ENCODE measurements at regions not wholly inside any gene's neighbourhood (a gene's known extent, or its start where the extent isn't known, plus 50 kb on each side); places are given as distances from the start of the nearest gene placed in this dataset.

DNA sequence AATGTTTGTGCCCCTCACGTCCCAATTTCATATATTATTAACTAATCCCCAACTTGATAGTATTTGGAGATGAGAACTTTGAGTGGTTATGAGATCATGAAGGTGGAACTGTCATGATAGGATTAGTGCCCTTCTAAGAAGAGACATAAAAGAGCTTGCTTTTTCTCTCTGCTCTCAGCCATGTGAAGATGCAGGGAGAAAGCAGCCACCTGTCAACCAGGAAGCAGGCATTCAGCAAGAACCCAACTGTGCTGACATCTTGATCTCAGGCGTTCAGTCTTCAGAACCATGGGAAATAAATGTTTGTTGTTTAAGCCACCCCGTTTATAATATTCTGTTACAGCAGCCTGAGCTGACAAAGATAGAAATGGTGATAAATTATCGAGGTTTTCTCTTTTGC lies 278.7 kb upstream of the KCNMB2 start:
- no peak for ATAC-seq (ENCODE audit: poor library complexity)
- no peak for DNase-seq
- TF ChIP-seq, protein P1, sequence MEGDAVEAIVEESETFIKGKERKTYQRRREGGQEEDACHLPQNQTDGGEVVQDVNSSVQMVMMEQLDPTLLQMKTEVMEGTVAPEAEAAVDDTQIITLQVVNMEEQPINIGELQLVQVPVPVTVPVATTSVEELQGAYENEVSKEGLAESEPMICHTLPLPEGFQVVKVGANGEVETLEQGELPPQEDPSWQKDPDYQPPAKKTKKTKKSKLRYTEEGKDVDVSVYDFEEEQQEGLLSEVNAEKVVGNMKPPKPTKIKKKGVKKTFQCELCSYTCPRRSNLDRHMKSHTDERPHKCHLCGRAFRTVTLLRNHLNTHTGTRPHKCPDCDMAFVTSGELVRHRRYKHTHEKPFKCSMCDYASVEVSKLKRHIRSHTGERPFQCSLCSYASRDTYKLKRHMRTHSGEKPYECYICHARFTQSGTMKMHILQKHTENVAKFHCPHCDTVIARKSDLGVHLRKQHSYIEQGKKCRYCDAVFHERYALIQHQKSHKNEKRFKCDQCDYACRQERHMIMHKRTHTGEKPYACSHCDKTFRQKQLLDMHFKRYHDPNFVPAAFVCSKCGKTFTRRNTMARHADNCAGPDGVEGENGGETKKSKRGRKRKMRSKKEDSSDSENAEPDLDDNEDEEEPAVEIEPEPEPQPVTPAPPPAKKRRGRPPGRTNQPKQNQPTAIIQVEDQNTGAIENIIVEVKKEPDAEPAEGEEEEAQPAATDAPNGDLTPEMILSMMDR (IDR thresholded peaks at IDR 0.05) = no peak
- H3K4me3 Mint-ChIP-seq = no peak overlapping the region
- CTCF ChIA-PET = no interaction called here
- H3K4me3 ChIP-seq (ENCODE audit: low read length) = no peak overlapping the region
- no peaks in the 10 kb centered on the region for H3K27me3 ChIP-seq (ENCODE audit: control insufficient read depth in 1 of 2, insufficient read depth in 2 of 2, low read length in 2 of 2)
- H3K9me3 ChIP-seq (ENCODE audit: control insufficient read depth in 1 of 2, insufficient read depth in 1 of 2, low read length in 2 of 2) = no peaks in the 10 kb centered on the region
- no peaks in the 10 kb centered on the region for H3K36me3 ChIP-seq (ENCODE audit: insufficient read depth, low read length)
- H3K9me3 Mint-ChIP-seq = no peaks in the 10 kb centered on the region
- POLR2A ChIA-PET = no interaction called here
- intact Hi-C loops (cut with DNase I, micrococcal nuclease) = no loop called here
- H3K27me3 Mint-ChIP-seq = no peaks in the 10 kb centered on the region
- H3K27ac Mint-ChIP-seq = no peak overlapping the region
- no peaks in the 10 kb centered on the region for H3K4me1 Mint-ChIP-seq (ENCODE audit: low read depth)
- no peaks in the 10 kb centered on the region for H3K4me1 ChIP-seq (ENCODE audit: insufficient read depth, low read length)
- H3K27ac ChIP-seq (ENCODE audit: low read depth in 1 of 2, low read length in 2 of 2) = no peak overlapping the region
- no peaks in the 10 kb centered on the region for H3K36me3 Mint-ChIP-seq (ENCODE audit: low read depth)

DNA sequence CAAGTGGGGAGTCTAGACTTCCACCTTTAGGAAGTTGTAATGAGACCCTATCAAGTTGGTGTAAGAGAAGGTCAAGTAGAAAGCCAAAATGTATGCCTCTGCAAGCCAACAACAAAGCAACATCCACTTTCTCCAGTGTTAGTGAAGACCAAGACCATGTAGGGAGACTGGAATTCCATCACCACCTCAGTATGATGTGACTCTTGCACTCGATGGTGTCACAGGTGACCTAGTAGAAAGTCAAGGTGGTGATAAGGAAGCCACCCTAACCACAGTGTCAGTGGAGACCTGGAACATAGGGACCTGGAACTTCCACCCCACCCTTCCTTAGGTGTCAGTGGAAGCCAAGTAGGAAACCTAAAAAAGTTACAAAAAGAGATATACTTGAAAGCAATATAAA lies 278.1 kb upstream of the KCNMB2 start:
- TF ChIP-seq, protein P1 (IDR thresholded peaks at IDR 0.05) = no peak
- Histone ChIP-seq H3K27ac (ENCODE audit: low read depth in 1 of 2, low read length in 2 of 2) (no peak overlapping the region), H3K4me3 (ENCODE audit: low read length) (no peak overlapping the region), H3K4me1 (ENCODE audit: insufficient read depth, low read length) (no peaks in the 10 kb centered on the region), H3K36me3 (ENCODE audit: insufficient read depth, low read length) (no peaks in the 10 kb centered on the region), H3K27me3 (ENCODE audit: control insufficient read depth in 1 of 2, insufficient read depth in 2 of 2, low read length in 2 of 2) (no peaks in the 10 kb centered on the region), H3K9me3 (ENCODE audit: control insufficient read depth in 1 of 2, insufficient read depth in 1 of 2, low read length in 2 of 2) (no peaks in the 10 kb centered on the region)
- Mint-ChIP-seq H3K27ac (no peak overlapping the region), H3K4me3 (no peak overlapping the region), H3K9me3 (no peaks in the 10 kb centered on the region), H3K27me3 (no peaks in the 10 kb centered on the region), H3K4me1 (ENCODE audit: low read depth) (no peaks in the 10 kb centered on the region), H3K36me3 (ENCODE audit: low read depth) (no peaks in the 10 kb centered on the region)
- ATAC-seq (ENCODE audit: poor library complexity) = no peak
- no peak for DNase-seq
- CTCF ChIA-PET = no interaction called here
- POLR2A ChIA-PET = no interaction called here
- intact Hi-C loops (cut with DNase I, micrococcal nuclease) = no loop called here

DNA sequence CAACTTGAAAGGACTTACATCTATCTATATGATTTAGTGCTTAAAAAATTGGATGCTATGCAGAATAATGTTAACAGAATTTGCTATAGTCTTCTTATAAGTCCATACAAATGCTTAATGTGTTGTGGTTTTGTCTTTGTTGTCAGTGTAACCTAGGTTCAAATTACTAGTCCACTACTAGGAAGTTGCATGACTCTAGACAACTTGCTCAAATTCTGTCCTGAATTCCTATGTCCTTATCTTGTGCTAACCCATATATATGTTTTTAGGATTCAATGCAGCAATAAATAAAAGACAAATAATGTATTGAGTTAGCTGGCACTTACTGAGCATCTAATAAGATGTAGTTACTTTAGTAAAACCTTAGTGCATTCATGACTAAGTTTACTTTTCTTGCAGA lies 276.5 kb upstream of the KCNMB2 start:
- CTCF ChIA-PET = no interaction called here
- POLR2A ChIA-PET = interaction anchor here (0.6 kb wide), 1 partner anchor 10 kb away, joined by 3 read pairs; no protein-coding TSS in a partner anchor
- Mint-ChIP-seq H3K27ac (no peak overlapping the region), H3K9me3 (no peaks in the 10 kb centered on the region), H3K27me3 (no peaks in the 10 kb centered on the region), H3K4me1 (ENCODE audit: low read depth) (no peaks in the 10 kb centered on the region), H3K36me3 (ENCODE audit: low read depth) (no peaks in the 10 kb centered on the region), H3K4me3 (no peak overlapping the region)
- Histone ChIP-seq H3K27ac (ENCODE audit: low read depth in 1 of 2, low read length in 2 of 2) (no peak overlapping the region), H3K9me3 (ENCODE audit: control insufficient read depth in 1 of 2, insufficient read depth in 1 of 2, low read length in 2 of 2) (no peaks in the 10 kb centered on the region), H3K4me3 (ENCODE audit: low read length) (no peak overlapping the region), H3K36me3 (ENCODE audit: insufficient read depth, low read length) (no peaks in the 10 kb centered on the region), H3K4me1 (ENCODE audit: insufficient read depth, low read length) (no peaks in the 10 kb centered on the region), H3K27me3 (ENCODE audit: control insufficient read depth in 1 of 2, insufficient read depth in 2 of 2, low read length in 2 of 2) (no peaks in the 10 kb centered on the region)
- ATAC-seq (ENCODE audit: poor library complexity) (no peak), DNase-seq (no peak)
- intact Hi-C loops (cut with DNase I, micrococcal nuclease) = no loop called here
- TF ChIP-seq, protein P1 (IDR thresholded peaks at IDR 0.05) = no peak
